HFFc6 (cell line): ENCODE measurements at regions not wholly inside any gene's neighbourhood (a gene's known extent, or its start where the extent isn't known, plus 50 kb on each side); places are given as distances from the start of the nearest gene placed in this dataset.

Experiments used
- DNase-seq: peaks from one replicate; pipeline ENCODE4 v3.0.0-alpha.2; 2018
- H3K27ac Mint-ChIP-seq: 2 replicates; pipeline ENCODE4 v1.8.0; 2020; ENCODE audit warnings: mild to moderate bottlenecking, mixed read lengths
- H3K27me3 Mint-ChIP-seq: 2 replicates; pipeline ENCODE4 v1.8.0; 2021; ENCODE audit warnings: mild to moderate bottlenecking, moderate library complexity, mixed read lengths; ENCODE audit not compliant: insufficient read depth
- H3K36me3 Mint-ChIP-seq: 2 replicates; pipeline ENCODE4 v1.8.0; 2021; ENCODE audit warnings: low read depth, mixed read lengths
- H3K4me1 Mint-ChIP-seq: 2 replicates; pipeline ENCODE4 v1.8.0; 2020; ENCODE audit warnings: low read depth, mixed read lengths
- H3K4me3 Mint-ChIP-seq: 2 replicates; pipeline ENCODE4 v1.8.0; 2020; ENCODE audit warnings: mild to moderate bottlenecking, moderate library complexity, mixed read lengths
- H3K9me3 Mint-ChIP-seq: 2 replicates; pipeline ENCODE4 v1.8.0; 2020; ENCODE audit warnings: mild to moderate bottlenecking, mixed read lengths
- TF ChIP-seq, protein P1 (sequence below): fragments of 200-600 bp; sonication (generic); IDR thresholded peaks from 2 replicates; pipeline ENCODE4 v1.5.0; 2021; ENCODE audit warnings: antibody characterized with exemption, mild to moderate bottlenecking

DNA sequence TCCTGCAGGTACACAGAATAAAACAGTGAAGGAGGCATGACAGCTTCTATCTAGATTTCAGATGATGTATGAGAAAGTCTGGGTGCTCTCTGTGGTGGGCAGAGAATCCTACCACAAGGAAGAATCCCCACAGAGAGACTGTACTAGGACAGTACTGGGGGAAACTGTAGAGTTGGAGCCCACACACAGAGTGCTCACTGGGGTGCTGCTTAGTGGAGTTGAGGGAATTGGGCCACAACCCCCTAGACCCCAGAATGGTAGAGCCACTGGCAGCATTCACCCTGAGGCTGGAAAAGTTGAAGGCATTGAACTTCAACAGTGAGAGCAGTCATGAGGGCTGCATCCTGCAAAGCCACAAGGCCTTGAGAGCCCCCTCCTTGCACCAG is 62.2 kb upstream of the TNFRSF21 start:
- Mint-ChIP-seq H3K4me3 (no peak overlapping the region), H3K36me3 (no peaks in the 10 kb centered on the region)
- DNase-seq: no peak

DNA sequence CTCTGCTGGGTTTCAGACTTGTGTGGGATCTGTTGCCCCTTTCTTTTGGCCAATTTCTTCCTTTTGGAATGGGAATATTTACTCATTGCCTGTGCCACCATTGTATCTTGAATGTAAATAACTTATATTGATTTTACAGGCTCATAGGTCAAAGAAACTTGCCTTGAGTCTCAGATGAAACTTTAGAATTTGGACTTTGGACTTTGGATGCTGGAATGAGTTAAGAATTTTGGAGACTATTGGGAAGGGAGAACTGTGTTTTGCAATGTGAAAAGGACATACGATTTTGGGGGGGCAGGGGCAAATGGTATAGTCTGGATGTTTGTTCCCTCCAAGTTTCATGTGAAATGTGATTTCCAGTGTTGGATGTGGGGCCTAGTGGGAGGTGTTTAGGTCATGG is 62.6 kb upstream of the TNFRSF21 start:
- DNase-seq: no peak
- Mint-ChIP-seq H3K4me3 (no peak overlapping the region), H3K36me3 (no peaks in the 10 kb centered on the region), H3K27ac (no peak overlapping the region), H3K9me3 (peaks cover 4% of the 10 kb centered on the region; the same call in 1 of the 2 replicates), H3K4me1 (no peaks in the 10 kb centered on the region), H3K27me3 (peaks cover 8% of the 10 kb centered on the region; the same call in 1 of the 2 replicates)
- TF ChIP-seq, protein P1, sequence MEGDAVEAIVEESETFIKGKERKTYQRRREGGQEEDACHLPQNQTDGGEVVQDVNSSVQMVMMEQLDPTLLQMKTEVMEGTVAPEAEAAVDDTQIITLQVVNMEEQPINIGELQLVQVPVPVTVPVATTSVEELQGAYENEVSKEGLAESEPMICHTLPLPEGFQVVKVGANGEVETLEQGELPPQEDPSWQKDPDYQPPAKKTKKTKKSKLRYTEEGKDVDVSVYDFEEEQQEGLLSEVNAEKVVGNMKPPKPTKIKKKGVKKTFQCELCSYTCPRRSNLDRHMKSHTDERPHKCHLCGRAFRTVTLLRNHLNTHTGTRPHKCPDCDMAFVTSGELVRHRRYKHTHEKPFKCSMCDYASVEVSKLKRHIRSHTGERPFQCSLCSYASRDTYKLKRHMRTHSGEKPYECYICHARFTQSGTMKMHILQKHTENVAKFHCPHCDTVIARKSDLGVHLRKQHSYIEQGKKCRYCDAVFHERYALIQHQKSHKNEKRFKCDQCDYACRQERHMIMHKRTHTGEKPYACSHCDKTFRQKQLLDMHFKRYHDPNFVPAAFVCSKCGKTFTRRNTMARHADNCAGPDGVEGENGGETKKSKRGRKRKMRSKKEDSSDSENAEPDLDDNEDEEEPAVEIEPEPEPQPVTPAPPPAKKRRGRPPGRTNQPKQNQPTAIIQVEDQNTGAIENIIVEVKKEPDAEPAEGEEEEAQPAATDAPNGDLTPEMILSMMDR: no peak

More for the DNA sequence above, 62.2 kb upstream of the TNFRSF21 start:
- peaks cover 3% of the 10 kb centered on the region; the same call in 1 of the 2 replicates for H3K9me3 Mint-ChIP-seq
- H3K27me3 Mint-ChIP-seq: peaks cover 5% of the 10 kb centered on the region; the same call in 1 of the 2 replicates
- TF ChIP-seq, protein P1: no peak
- H3K27ac Mint-ChIP-seq: no peak overlapping the region
- no peaks in the 10 kb centered on the region for H3K4me1 Mint-ChIP-seq

DNA sequence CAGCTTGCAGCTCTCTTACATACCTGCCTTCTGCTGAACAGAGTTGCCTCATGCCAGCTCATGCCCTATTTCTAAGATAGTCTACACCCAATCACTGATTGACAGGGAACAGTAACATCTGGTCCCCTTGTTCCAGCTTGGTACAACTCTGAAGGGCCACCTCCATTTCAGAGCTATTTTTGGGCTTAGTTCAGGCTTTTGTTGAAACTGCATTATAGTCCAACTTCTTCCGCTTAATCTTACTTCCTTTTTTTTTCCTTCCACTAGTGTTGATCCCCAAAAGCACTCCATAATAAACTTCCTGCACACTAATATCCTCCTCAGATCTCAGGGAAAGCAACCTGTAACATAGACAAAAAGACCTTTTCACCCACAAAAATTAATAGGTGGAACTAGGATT is 65.7 kb upstream of the TNFRSF21 start:
- no peak for DNase-seq
- Mint-ChIP-seq H3K4me1 (no peaks in the 10 kb centered on the region), H3K9me3 (peaks cover 4% of the 10 kb centered on the region; the same call in 1 of the 2 replicates), H3K4me3 (no peak overlapping the region), H3K27me3 (peaks cover 6% of the 10 kb centered on the region), H3K36me3 (no peaks in the 10 kb centered on the region), H3K27ac (no peak overlapping the region)
- TF ChIP-seq, protein P1: no peak

GRCh38 chr6:47376930-47377329 is 67.2 kb upstream of the TNFRSF21 start:
- no peak for DNase-seq
- Mint-ChIP-seq H3K27me3 (peaks cover 6% of the 10 kb centered on the region), H3K27ac (no peak overlapping the region), H3K4me3 (no peak overlapping the region), H3K9me3 (peaks cover 4% of the 10 kb centered on the region; the same call in 1 of the 2 replicates), H3K4me1 (no peaks in the 10 kb centered on the region), H3K36me3 (no peaks in the 10 kb centered on the region)
- TF ChIP-seq, protein P1: no peak

- peaks cover 4% of the 10 kb centered on the region; the same call in 1 of the 2 replicates for H3K9me3 Mint-ChIP-seq
- no peak overlapping the region for H3K27ac Mint-ChIP-seq
- H3K27me3 Mint-ChIP-seq: peaks cover 6% of the 10 kb centered on the region
- DNase-seq: no peak
- H3K36me3 Mint-ChIP-seq: no peaks in the 10 kb centered on the region
- TF ChIP-seq, protein P1: no peak
- H3K4me1 Mint-ChIP-seq: no peaks in the 10 kb centered on the region
- no peak overlapping the region for H3K4me3 Mint-ChIP-seq
Observed at GRCh38 chr6:47377971-47378370, 68.3 kb upstream of the TNFRSF21 start.

- Mint-ChIP-seq H3K4me1 (no peaks in the 10 kb centered on the region), H3K4me3 (no peak overlapping the region), H3K27ac (no peak overlapping the region), H3K27me3 (peaks cover 6% of the 10 kb centered on the region), H3K36me3 (no peaks in the 10 kb centered on the region), H3K9me3 (peaks cover 4% of the 10 kb centered on the region; the same call in 1 of the 2 replicates)
- TF ChIP-seq, protein P1: no peak
- no peak for DNase-seq
Observed at GRCh38 chr6:47379328-47379727, 69.6 kb upstream of the TNFRSF21 start.
